Effector CD8-positive, alpha-beta T cell (primary cell): ENCODE measurements at regions not wholly inside any gene's neighbourhood (a gene's known extent, or its start where the extent isn't known, plus 50 kb on each side); places are given as distances from the start of the nearest gene placed in this dataset.

Source experiments
- DNase-seq: peaks from one replicate; lab custom pipeline; 2025; lab: John Stamatoyannopoulos, UW

GRCh38 chr3:124577494-124578167 lies 152.6 kb upstream of the UMPS start:
- no peak for DNase-seq

GRCh38 chr3:124579641-124580040 lies 150.6 kb upstream of the UMPS start:
- DNase-seq = no peak

- no peak for DNase-seq
Measured at GRCh38 chr3:124582196-124582595, 148.1 kb upstream of the UMPS start.

GRCh38 chr3:124582621-124583395 lies 147.4 kb upstream of the UMPS start:
- DNase-seq = no peak

- no peak for DNase-seq
Measured at GRCh38 chr3:124584245-124584551, 146.1 kb upstream of the UMPS start.

GRCh38 chr3:124584552-124585391 lies 145.5 kb upstream of the UMPS start:
- no peak for DNase-seq

- no peak for DNase-seq
Measured at GRCh38 chr3:124586126-124587052, 143.9 kb upstream of the UMPS start.

- no peak for DNase-seq
Measured at GRCh38 chr3:124587053-124587408, 143.2 kb upstream of the UMPS start.

- DNase-seq = no peak
Measured at GRCh38 chr3:124588036-124588435, 142.2 kb upstream of the UMPS start.

GRCh38 chr3:124588794-124589193 lies 141.5 kb upstream of the UMPS start:
- DNase-seq = no peak

GRCh38 chr3:124591699-124592098 lies 138.6 kb upstream of the UMPS start:
- no peak for DNase-seq

- no peak for DNase-seq
Measured at GRCh38 chr3:124592658-124593441, 137.4 kb upstream of the UMPS start.

- no peak for DNase-seq
Measured at GRCh38 chr3:124593442-124593829, 136.8 kb upstream of the UMPS start.

- no peak for DNase-seq
Measured at GRCh38 chr3:124594581-124594980, 135.7 kb upstream of the UMPS start.

GRCh38 chr3:124597273-124597672 lies 133.0 kb upstream of the UMPS start:
- DNase-seq = no peak

- DNase-seq = no peak
Measured at GRCh38 chr3:124597979-124598378, 132.3 kb upstream of the UMPS start.

GRCh38 chr3:124599147-124599765 lies 131.0 kb upstream of the UMPS start:
- DNase-seq = no peak

- DNase-seq = no peak
Measured at GRCh38 chr3:124599779-124600693, 130.2 kb upstream of the UMPS start.

GRCh38 chr3:124600765-124601164 lies 129.5 kb upstream of the UMPS start:
- no peak for DNase-seq
